GM23338 (cell line): ENCODE measurements at regions not wholly inside any gene's neighbourhood (a gene's known extent, or its start where the extent isn't known, plus 50 kb on each side); places are given as distances from the start of the nearest gene placed in this dataset.

Experiments
- ATAC-seq: fragments of 200-7000 bp; cut with Tn5 transposase; 3 replicates; pipeline ENCODE4 v1.9.1; 2020
- DNase-seq: peaks from one replicate; pipeline ENCODE4 v3.0.0-alpha.2; 2015; ENCODE audit warnings: low spot score
- H2AFZ ChIP-seq: fragments of 200-600 bp; sonication (generic); 2 replicates; pipeline ENCODE4 v1.8.0; 2016; ENCODE audit warnings: antibody characterized with exemption, mild to moderate bottlenecking, moderate library complexity
- H3F3A ChIP-seq: fragments of 200-600 bp; sonication (generic); replicated peaks from 2 replicates; pipeline ENCODE4 v1.8.0; 2017; ENCODE audit warnings: antibody characterized with exemption, mixed run types, low read depth
- H3K27ac ChIP-seq: fragments of 200-600 bp; sonication (generic); 2 replicates; pipeline ENCODE4 v1.6.1; 2016; ENCODE audit warnings: low read depth
- H3K27me3 ChIP-seq: fragments of 200-600 bp; sonication (generic); 2 replicates; pipeline ENCODE4 v1.8.0; 2016; ENCODE audit warnings: mild to moderate bottlenecking, mixed run types, moderate library complexity; ENCODE audit not compliant: insufficient read depth
- H3K36me3 ChIP-seq: fragments of 200-600 bp; sonication (generic); 2 replicates; pipeline ENCODE4 v1.8.0; 2016; ENCODE audit warnings: mild to moderate bottlenecking; ENCODE audit not compliant: insufficient read depth
- H3K4me1 ChIP-seq: fragments of 200-600 bp; sonication (generic); 2 replicates; pipeline ENCODE4 v1.8.0; 2016; ENCODE audit warnings: mild to moderate bottlenecking, moderate library complexity; ENCODE audit not compliant: insufficient read depth
- H3K4me2 ChIP-seq: fragments of 200-600 bp; sonication (generic); 2 replicates; pipeline ENCODE4 v1.7.1; 2017; ENCODE audit warnings: mixed run types
- H3K4me3 ChIP-seq: fragments of 200-600 bp; sonication (generic); 2 replicates; pipeline ENCODE4 v1.6.1; 2016; ENCODE audit warnings: mixed run types
- H3K79me2 ChIP-seq: fragments of 200-600 bp; sonication (generic); replicated peaks from 2 replicates; pipeline ENCODE4 v1.8.0; 2017; ENCODE audit warnings: mild to moderate bottlenecking; ENCODE audit not compliant: insufficient read depth
- H3K9me2 ChIP-seq: fragments of 200-600 bp; sonication (generic); 2 replicates; pipeline ENCODE4 v1.8.0; 2017; ENCODE audit not compliant: insufficient read depth
- H4K20me1 ChIP-seq: fragments of 200-600 bp; sonication (generic); replicated peaks from 2 replicates; pipeline ENCODE4 v1.8.0; 2017; ENCODE audit warnings: mild to moderate bottlenecking; ENCODE audit not compliant: insufficient read depth
- H3K27ac Mint-ChIP-seq: 2 replicates; pipeline ENCODE4 v1.8.0; 2020; ENCODE audit warnings: inconsistent platforms, mild to moderate bottlenecking, moderate library complexity, mixed read lengths
- H3K27me3 Mint-ChIP-seq: 3 replicates; pipeline ENCODE4 v1.8.0; 2022; ENCODE audit warnings: low read depth, mild to moderate bottlenecking, moderate library complexity, mixed read lengths, inconsistent platforms; ENCODE audit not compliant: insufficient read depth, poor library complexity
- H3K36me3 Mint-ChIP-seq: 3 replicates; pipeline ENCODE4 v1.8.0; 2021; ENCODE audit warnings: low read depth, mild to moderate bottlenecking, inconsistent platforms, moderate library complexity, mixed read lengths
- H3K4me1 Mint-ChIP-seq: 3 replicates; pipeline ENCODE4 v1.8.0; 2020; ENCODE audit warnings: mild to moderate bottlenecking, inconsistent platforms, mixed read lengths
- H3K4me3 Mint-ChIP-seq: 3 replicates; pipeline ENCODE4 v1.8.0; 2021; ENCODE audit warnings: moderate library complexity, mild to moderate bottlenecking, inconsistent platforms, mixed read lengths
- H3K9me3 Mint-ChIP-seq: 3 replicates; pipeline ENCODE4 v1.8.0; 2020; ENCODE audit warnings: moderate library complexity, mild to moderate bottlenecking, inconsistent platforms, mixed read lengths
- CREB1 ChIP-seq: fragments of 250-450 bp; sonication (Bioruptor Pico); IDR thresholded peaks from 2 replicates; pipeline ENCODE4 v1.5.0; 2020; ENCODE audit warnings: low read depth, mild to moderate bottlenecking, moderate library complexity
- CTCF ChIP-seq, 2 experiments: fragments of 200-600 bp in 1 of 2; sonication (generic) in 1 of 2; conservative IDR thresholded peaks; 2 replicates each; pipeline versions ENCODE4 v1.5.1 to v1.6.1; 2016 to 2017; ENCODE audit warnings: antibody characterized with exemption in 2 of 2, low read depth in 2 of 2, mild to moderate bottlenecking in 2 of 2, moderate library complexity in 1 of 2
- EZH2 ChIP-seq: fragments of 200-600 bp; sonication (generic); IDR thresholded peaks from one replicate; pipeline ENCODE4 v1.8.0; 2017; ENCODE audit warnings: antibody characterized with exemption, mild to moderate bottlenecking, low read depth; ENCODE audit not compliant: unreplicated experiment
- NANOG ChIP-seq: IDR thresholded peaks from 2 replicates; pipeline ENCODE4 v1.6.1; 2016; ENCODE audit warnings: antibody characterized with exemption, borderline replicate concordance
- POLR2AphosphoS5 ChIP-seq: IDR thresholded peaks from 2 replicates; pipeline ENCODE4 v1.6.1; 2016; ENCODE audit warnings: antibody characterized with exemption, low read depth
- STAT1 ChIP-seq: IDR thresholded peaks from one replicate; pipeline ENCODE4 v1.6.1; 2016; ENCODE audit warnings: antibody characterized with exemption; ENCODE audit not compliant: unreplicated experiment
- TF ChIP-seq, protein P1 (sequence below): fragments of 250-450 bp; sonication (Bioruptor Pico); IDR thresholded peaks from 2 replicates; pipeline ENCODE4 v1.5.0; 2020; ENCODE audit warnings: mild to moderate bottlenecking, moderate library complexity

GRCh38 chr15:29917600-29918597 lies 95.6 kb upstream of the TJP1 start:
- no peak for TF ChIP-seq EZH2
- TF ChIP-seq STAT1 = no peak
- TF ChIP-seq POLR2AphosphoS5 = no peak
- no peak for TF ChIP-seq CREB1 (CRISPR knock-in tag)
- no peak for TF ChIP-seq NANOG
- Mint-ChIP-seq H3K27ac (no peak overlapping the region), H3K36me3 (no peaks in the 10 kb centered on the region), H3K4me1 (peaks cover 50% of the 10 kb centered on the region), H3K9me3 (no peaks in the 10 kb centered on the region), H3K4me3 (no peak overlapping the region), H3K27me3 (peaks cover 5% of the 10 kb centered on the region)
- H3F3A ChIP-seq = no peaks in the 10 kb centered on the region
- H3K27ac ChIP-seq = no peak overlapping the region
- H4K20me1 ChIP-seq = no peaks in the 10 kb centered on the region
- no peak overlapping the region for H3K4me3 ChIP-seq
- no peak for ATAC-seq
- DNase-seq = no peak
- H2AFZ ChIP-seq = no peak overlapping the region
- H3K4me2 ChIP-seq = no peak overlapping the region
- H3K79me2 ChIP-seq = no peaks in the 10 kb centered on the region
- no peaks in the 10 kb centered on the region for H3K9me2 ChIP-seq
- H3K36me3 ChIP-seq = no peaks in the 10 kb centered on the region
- H3K27me3 ChIP-seq = no peaks in the 10 kb centered on the region
- H3K4me1 ChIP-seq = peaks cover 26% of the 10 kb centered on the region

GRCh38 chr15:29914511-29914926 lies 92.3 kb upstream of the TJP1 start:
- Histone ChIP-seq H3K27me3 (no peaks in the 10 kb centered on the region), H3K36me3 (peaks cover 6% of the 10 kb centered on the region; the same call in 1 of the 2 replicates), H3K4me1 (peaks cover 7% of the 10 kb centered on the region; the same call in 1 of the 2 replicates), H4K20me1 (no peaks in the 10 kb centered on the region), H3F3A (no peaks in the 10 kb centered on the region), H3K4me2 (no peak overlapping the region), H3K27ac (no peak overlapping the region), H2AFZ (peak overlapping the region; percentile 11; the same call in 1 of the 2 replicates), H3K9me2 (no peaks in the 10 kb centered on the region; the same call in 1 of the 2 replicates), H3K79me2 (no peaks in the 10 kb centered on the region), H3K4me3 (no peak overlapping the region)
- Mint-ChIP-seq H3K4me1 (peaks cover 31% of the 10 kb centered on the region), H3K27me3 (no peaks in the 10 kb centered on the region), H3K36me3 (peaks cover 10% of the 10 kb centered on the region), H3K27ac (no peak overlapping the region), H3K9me3 (peaks cover 16% of the 10 kb centered on the region), H3K4me3 (no peak overlapping the region)
- ATAC-seq (peak; percentile 54), DNase-seq (no peak)
- TF ChIP-seq EZH2 (no peak), POLR2AphosphoS5 (no peak), CTCF (conservative IDR thresholded peaks at IDR 0.05; ENCODE audit: low read depth in 2 of 2) (no peak)
- TF ChIP-seq, protein P1, sequence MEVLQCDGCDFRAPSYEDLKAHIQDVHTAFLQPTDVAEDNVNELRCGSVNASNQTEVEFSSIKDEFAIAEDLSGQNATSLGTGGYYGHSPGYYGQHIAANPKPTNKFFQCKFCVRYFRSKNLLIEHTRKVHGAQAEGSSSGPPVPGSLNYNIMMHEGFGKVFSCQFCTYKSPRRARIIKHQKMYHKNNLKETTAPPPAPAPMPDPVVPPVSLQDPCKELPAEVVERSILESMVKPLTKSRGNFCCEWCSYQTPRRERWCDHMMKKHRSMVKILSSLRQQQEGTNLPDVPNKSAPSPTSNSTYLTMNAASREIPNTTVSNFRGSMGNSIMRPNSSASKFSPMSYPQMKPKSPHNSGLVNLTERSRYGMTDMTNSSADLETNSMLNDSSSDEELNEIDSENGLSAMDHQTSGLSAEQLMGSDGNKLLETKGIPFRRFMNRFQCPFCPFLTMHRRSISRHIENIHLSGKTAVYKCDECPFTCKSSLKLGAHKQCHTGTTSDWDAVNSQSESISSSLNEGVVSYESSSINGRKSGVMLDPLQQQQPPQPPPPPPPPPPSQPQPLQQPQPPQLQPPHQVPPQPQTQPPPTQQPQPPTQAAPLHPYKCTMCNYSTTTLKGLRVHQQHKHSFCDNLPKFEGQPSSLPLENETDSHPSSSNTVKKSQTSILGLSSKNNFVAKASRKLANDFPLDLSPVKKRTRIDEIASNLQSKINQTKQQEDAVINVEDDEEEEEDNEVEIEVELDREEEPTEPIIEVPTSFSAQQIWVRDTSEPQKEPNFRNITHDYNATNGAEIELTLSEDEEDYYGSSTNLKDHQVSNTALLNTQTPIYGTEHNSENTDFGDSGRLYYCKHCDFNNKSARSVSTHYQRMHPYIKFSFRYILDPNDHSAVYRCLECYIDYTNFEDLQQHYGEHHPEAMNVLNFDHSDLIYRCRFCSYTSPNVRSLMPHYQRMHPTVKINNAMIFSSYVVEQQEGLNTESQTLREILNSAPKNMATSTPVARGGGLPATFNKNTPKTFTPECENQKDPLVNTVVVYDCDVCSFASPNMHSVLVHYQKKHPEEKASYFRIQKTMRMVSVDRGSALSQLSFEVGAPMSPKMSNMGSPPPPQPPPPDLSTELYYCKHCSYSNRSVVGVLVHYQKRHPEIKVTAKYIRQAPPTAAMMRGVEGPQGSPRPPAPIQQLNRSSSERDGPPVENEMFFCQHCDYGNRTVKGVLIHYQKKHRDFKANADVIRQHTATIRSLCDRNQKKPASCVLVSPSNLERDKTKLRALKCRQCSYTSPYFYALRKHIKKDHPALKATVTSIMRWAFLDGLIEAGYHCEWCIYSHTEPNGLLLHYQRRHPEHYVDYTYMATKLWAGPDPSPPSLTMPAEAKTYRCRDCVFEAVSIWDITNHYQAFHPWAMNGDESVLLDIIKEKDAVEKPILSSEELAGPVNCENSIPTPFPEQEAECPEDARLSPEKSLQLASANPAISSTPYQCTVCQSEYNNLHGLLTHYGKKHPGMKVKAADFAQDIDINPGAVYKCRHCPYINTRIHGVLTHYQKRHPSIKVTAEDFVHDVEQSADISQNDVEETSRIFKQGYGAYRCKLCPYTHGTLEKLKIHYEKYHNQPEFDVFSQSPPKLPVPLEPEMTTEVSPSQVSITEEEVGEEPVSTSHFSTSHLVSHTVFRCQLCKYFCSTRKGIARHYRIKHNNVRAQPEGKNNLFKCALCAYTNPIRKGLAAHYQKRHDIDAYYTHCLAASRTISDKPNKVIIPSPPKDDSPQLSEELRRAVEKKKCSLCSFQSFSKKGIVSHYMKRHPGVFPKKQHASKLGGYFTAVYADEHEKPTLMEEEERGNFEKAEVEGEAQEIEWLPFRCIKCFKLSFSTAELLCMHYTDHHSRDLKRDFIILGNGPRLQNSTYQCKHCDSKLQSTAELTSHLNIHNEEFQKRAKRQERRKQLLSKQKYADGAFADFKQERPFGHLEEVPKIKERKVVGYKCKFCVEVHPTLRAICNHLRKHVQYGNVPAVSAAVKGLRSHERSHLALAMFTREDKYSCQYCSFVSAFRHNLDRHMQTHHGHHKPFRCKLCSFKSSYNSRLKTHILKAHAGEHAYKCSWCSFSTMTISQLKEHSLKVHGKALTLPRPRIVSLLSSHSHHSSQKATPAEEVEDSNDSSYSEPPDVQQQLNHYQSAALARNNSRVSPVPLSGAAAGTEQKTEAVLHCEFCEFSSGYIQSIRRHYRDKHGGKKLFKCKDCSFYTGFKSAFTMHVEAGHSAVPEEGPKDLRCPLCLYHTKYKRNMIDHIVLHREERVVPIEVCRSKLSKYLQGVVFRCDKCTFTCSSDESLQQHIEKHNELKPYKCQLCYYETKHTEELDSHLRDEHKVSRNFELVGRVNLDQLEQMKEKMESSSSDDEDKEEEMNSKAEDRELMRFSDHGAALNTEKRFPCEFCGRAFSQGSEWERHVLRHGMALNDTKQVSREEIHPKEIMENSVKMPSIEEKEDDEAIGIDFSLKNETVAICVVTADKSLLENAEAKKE = no peak
